ENCODE measurements at regions not wholly inside any gene's neighbourhood (a gene's known extent, or its start where the extent isn't known, plus 50 kb on each side); places are given as distances from the start of the nearest gene placed in this dataset.

- no peak for DNase-seq
- Histone ChIP-seq H3K36me3 (no peaks in the 10 kb centered on the region), H3K27ac (no peak overlapping the region), H3K27me3 (no peaks in the 10 kb centered on the region), H3K4me3 (no peak overlapping the region), H3K4me1 (ENCODE audit: insufficient read depth) (no peaks in the 10 kb centered on the region), H3K9me3 (no peaks in the 10 kb centered on the region)
- intact Hi-C loops (cut with DNase I) = no loop called here
- TF ChIP-seq EP300 (IDR thresholded peaks at IDR 0.05) = no peak
- TF ChIP-seq POLR2A (IDR thresholded peaks at IDR 0.05) = no peak
- TF ChIP-seq CTCF (IDR thresholded peaks at IDR 0.05) = no peak
- WGBS, 3 donors = 87 to 94% (median 91%) methylated on average over 2 of the region's 2 CpGs
Measured at GRCh38 chr2:150107816-150108215, 379.7 kb downstream of the RND3 start.

GRCh38 chr2:150107170-150107569 lies 380.3 kb downstream of the RND3 start:
- no peak overlapping the region for H3K4me3 ChIP-seq
- H3K4me1 ChIP-seq (ENCODE audit: insufficient read depth) = no peaks in the 10 kb centered on the region
- H3K36me3 ChIP-seq = no peaks in the 10 kb centered on the region
- intact Hi-C loops (cut with DNase I) = no loop called here
- TF ChIP-seq CTCF (IDR thresholded peaks at IDR 0.05) (no peak), EP300 (IDR thresholded peaks at IDR 0.05) (no peak), POLR2A (IDR thresholded peaks at IDR 0.05) (no peak)
- no peaks in the 10 kb centered on the region for H3K9me3 ChIP-seq
- H3K27ac ChIP-seq = no peak overlapping the region
- 76 to 81% (median 79%) methylated on average over 1 of the region's 1 CpG for WGBS, 3 donors
- DNase-seq = no peak
- no peaks in the 10 kb centered on the region for H3K27me3 ChIP-seq

GRCh38 chr2:150101947-150102346 lies 385.5 kb downstream of the RND3 start:
- Histone ChIP-seq H3K27me3 (no peaks in the 10 kb centered on the region), H3K36me3 (no peaks in the 10 kb centered on the region), H3K4me1 (ENCODE audit: insufficient read depth) (peaks cover 2% of the 10 kb centered on the region), H3K4me3 (no peak overlapping the region), H3K27ac (no peak overlapping the region), H3K9me3 (no peaks in the 10 kb centered on the region)
- no peak for DNase-seq
- intact Hi-C loops (cut with DNase I) = no loop called here
- TF ChIP-seq EP300 (IDR thresholded peaks at IDR 0.05) (no peak), POLR2A (IDR thresholded peaks at IDR 0.05) (no peak), CTCF (IDR thresholded peaks at IDR 0.05) (no peak)
- WGBS, 3 donors = 46 to 93% (median 62%) methylated on average over 2 of the region's 2 CpGs

GRCh38 chr2:150100834-150101233 lies 386.6 kb downstream of the RND3 start:
- no peak for DNase-seq
- H3K9me3 ChIP-seq = no peaks in the 10 kb centered on the region
- H3K4me3 ChIP-seq = no peak overlapping the region
- TF ChIP-seq CTCF (IDR thresholded peaks at IDR 0.05) (no peak), POLR2A (IDR thresholded peaks at IDR 0.05) (no peak), EP300 (IDR thresholded peaks at IDR 0.05) (no peak)
- H3K27ac ChIP-seq = no peak overlapping the region
- H3K36me3 ChIP-seq = no peaks in the 10 kb centered on the region
- peaks cover 4% of the 10 kb centered on the region for H3K4me1 ChIP-seq (ENCODE audit: insufficient read depth)
- intact Hi-C loops (cut with DNase I) = no loop called here
- no peaks in the 10 kb centered on the region for H3K27me3 ChIP-seq

GRCh38 chr2:150100336-150100735 lies 387.1 kb downstream of the RND3 start:
- TF ChIP-seq CTCF (IDR thresholded peaks at IDR 0.05) (no peak), EP300 (IDR thresholded peaks at IDR 0.05) (no peak), POLR2A (IDR thresholded peaks at IDR 0.05) (no peak)
- DNase-seq = no peak
- 94 to 97% (median 95%) methylated on average over 3 of the region's 3 CpGs for WGBS, 3 donors
- Histone ChIP-seq H3K36me3 (no peaks in the 10 kb centered on the region), H3K4me1 (ENCODE audit: insufficient read depth) (peaks cover 8% of the 10 kb centered on the region), H3K27ac (no peak overlapping the region), H3K27me3 (no peaks in the 10 kb centered on the region), H3K9me3 (no peaks in the 10 kb centered on the region), H3K4me3 (no peak overlapping the region)
- intact Hi-C loops (cut with DNase I) = no loop called here
